HT1080 (cell line): ENCODE measurements at regions not wholly inside any gene's neighbourhood (a gene's known extent, or its start where the extent isn't known, plus 50 kb on each side); places are given as distances from the start of the nearest gene placed in this dataset.

Experiments
- DNase-seq: peaks from one replicate; pipeline ENCODE4 v3.0.0-alpha.2; 2015; ENCODE audit warnings: low read depth

GRCh38 chr2:108067820-108068405 lies 81.6 kb downstream of the SLC5A7 start:
- no peak for DNase-seq

- no peak for DNase-seq
Measured at GRCh38 chr2:108069515-108070310, 83.4 kb downstream of the SLC5A7 start.

GRCh38 chr2:108073415-108074072 lies 87.2 kb downstream of the SLC5A7 start:
- no peak for DNase-seq

- DNase-seq, result no peak
Measured at GRCh38 chr2:108074150-108074549, 87.8 kb downstream of the SLC5A7 start.

- no peak for DNase-seq
Measured at GRCh38 chr2:108074946-108075345, 88.6 kb downstream of the SLC5A7 start.

GRCh38 chr2:108076527-108076926 lies 90.2 kb downstream of the SLC5A7 start:
- DNase-seq, result no peak

- no peak for DNase-seq
Measured at GRCh38 chr2:108079736-108080135, 93.4 kb downstream of the SLC5A7 start.

- no peak for DNase-seq
Measured at GRCh38 chr2:108080177-108080576, 93.9 kb downstream of the SLC5A7 start.

- DNase-seq, result no peak
Measured at GRCh38 chr2:108082978-108083377, 96.7 kb downstream of the SLC5A7 start.

GRCh38 chr2:108084311-108084710 lies 98.0 kb downstream of the SLC5A7 start:
- no peak for DNase-seq

- no peak for DNase-seq
Measured at GRCh38 chr2:108092886-108093285, 106.6 kb downstream of the SLC5A7 start.

GRCh38 chr2:108101481-108101880 lies 115.2 kb downstream of the SLC5A7 start:
- no peak for DNase-seq

- no peak for DNase-seq
Measured at GRCh38 chr2:108106731-108107130, 120.4 kb downstream of the SLC5A7 start.

GRCh38 chr2:108111936-108112335 lies 125.6 kb downstream of the SLC5A7 start:
- DNase-seq, result no peak

- DNase-seq, result no peak
Measured at GRCh38 chr2:108115868-108116267, 123.9 kb upstream of the SULT1C3 start.

GRCh38 chr2:108118996-108119395 lies 120.8 kb upstream of the SULT1C3 start:
- DNase-seq, result no peak

GRCh38 chr2:108119492-108119891 lies 120.3 kb upstream of the SULT1C3 start:
- no peak for DNase-seq

- no peak for DNase-seq
Measured at GRCh38 chr2:108124736-108125495, 114.9 kb upstream of the SULT1C3 start.

GRCh38 chr2:108125581-108125980 lies 114.2 kb upstream of the SULT1C3 start:
- no peak for DNase-seq

- no peak for DNase-seq
Measured at GRCh38 chr2:108128249-108128648, 111.5 kb upstream of the SULT1C3 start.

GRCh38 chr2:108129636-108130035 lies 110.1 kb upstream of the SULT1C3 start:
- DNase-seq, result no peak

- DNase-seq, result no peak
Measured at GRCh38 chr2:108133457-108133856, 106.3 kb upstream of the SULT1C3 start.
